H1 (cell line): ENCODE measurements at regions not wholly inside any gene's neighbourhood (a gene's known extent, or its start where the extent isn't known, plus 50 kb on each side); places are given as distances from the start of the nearest gene placed in this dataset.

Experiments
- CTCF ChIA-PET: fragments of 300-600 bp; sonication (Branson Sonifier 250); formaldehyde crosslinking; loops from one replicate; lab custom pipeline; 2021; ENCODE audit not compliant: partially characterized antibody; lab: Charles Lee
- POLR2A ChIA-PET: fragments of 300-600 bp; sonication (Branson Sonifier 250); formaldehyde crosslinking; loops from one replicate; lab custom pipeline; 2021; ENCODE audit warnings: inconsistent platforms; ENCODE audit not compliant: partially characterized antibody; lab: Charles Lee
- DNase-seq, 2 experiments: peaks; one replicate each; pipeline versions ENCODE4 v3.0.0 to v3.0.0-alpha.2; 2010 to 2022; ENCODE audit warnings: low spot score in 2 of 2, low read depth in 1 of 2, mixed read lengths in 1 of 2
- FAIRE-seq: peaks from 2 replicates; lab custom pipeline; 2011; peaks lifted over from hg19 to GRCh38; lab: Jason Lieb, UNC
- H2AFZ ChIP-seq: 2 replicates; pipeline ENCODE4 v1.8.1; 2012; ENCODE audit warnings: low read length, inconsistent platforms
- H2AK5ac ChIP-seq: 2 replicates; pipeline ENCODE4 v1.6.1; 2013; ENCODE audit warnings: low read depth, low read length
- H2BK120ac ChIP-seq: replicated peaks from 2 replicates; pipeline ENCODE3; 2013; ENCODE audit warnings: low read depth, low read length, inconsistent platforms
- H2BK12ac ChIP-seq: 2 replicates; pipeline ENCODE4 v1.6.1; 2013; ENCODE audit warnings: low read depth, low read length
- H2BK15ac ChIP-seq: 2 replicates; pipeline ENCODE4 v1.6.1; 2013; ENCODE audit warnings: low read length
- H2BK20ac ChIP-seq: 2 replicates; pipeline ENCODE4 v1.6.1; 2013; ENCODE audit warnings: low read length
- H2BK5ac ChIP-seq: 2 replicates; pipeline ENCODE4 v1.6.1; 2013; ENCODE audit warnings: low read depth, low read length
- H3K14ac ChIP-seq: 2 replicates; pipeline ENCODE4 v1.6.1; 2013; ENCODE audit warnings: inconsistent platforms; ENCODE audit not compliant: insufficient read length
- H3K18ac ChIP-seq: 2 replicates; pipeline ENCODE4 v1.6.1; 2013; ENCODE audit warnings: low read length; ENCODE audit errors: extremely low read depth
- H3K23ac ChIP-seq: 2 replicates; pipeline ENCODE4 v1.6.1; 2013; ENCODE audit warnings: inconsistent platforms; ENCODE audit not compliant: insufficient read length
- H3K23me2 ChIP-seq: 2 replicates; pipeline ENCODE4 v1.6.1; 2013; ENCODE audit warnings: low read depth, low read length
- H3K27ac ChIP-seq: 2 replicates; pipeline ENCODE4 v1.6.1; 2011; ENCODE audit warnings: low read depth, low read length, inconsistent platforms
- H3K27me3 ChIP-seq, 4 experiments: replicated peaks in 1 of 4; 1 replicate in 1 of 4; 2 replicates in 3 of 4; pipeline versions ENCODE4 v1.6.1 to v1.8.1; 2011 to 2013; ENCODE audit warnings: low read length in 3 of 4, mild to moderate bottlenecking in 3 of 4, inconsistent platforms in 2 of 4, mixed read lengths in 2 of 4, moderate library complexity in 1 of 4; ENCODE audit not compliant: control insufficient read depth in 3 of 4, insufficient read depth in 3 of 4; ENCODE audit errors: extremely low read depth in 1 of 4
- H3K36me3 ChIP-seq, 4 experiments: 2 replicates each; pipeline versions ENCODE4 v1.6.1 to v1.8.1; 2011 to 2013; ENCODE audit warnings: mild to moderate bottlenecking in 4 of 4, low read length in 3 of 4, moderate library complexity in 2 of 4, control low read depth in 1 of 4, inconsistent platforms in 1 of 4; ENCODE audit not compliant: insufficient read depth in 4 of 4, control insufficient read depth in 2 of 4
- H3K4ac ChIP-seq: replicated peaks from 2 replicates; pipeline ENCODE3; 2013; ENCODE audit warnings: low read length, low read depth, mixed read lengths, inconsistent platforms; ENCODE audit not compliant: insufficient read length
- H3K4me1 ChIP-seq, 4 experiments: replicated peaks in 1 of 4; 1 replicate in 1 of 4; 2 replicates in 3 of 4; pipeline versions ENCODE4 v1.6.1 to v1.8.1; 2011 to 2013; ENCODE audit warnings: low read length in 3 of 4, inconsistent platforms in 2 of 4, mixed read lengths in 1 of 4; ENCODE audit not compliant: insufficient read depth in 4 of 4, control insufficient read depth in 3 of 4
- H3K4me2 ChIP-seq, 2 experiments: 2 replicates each; pipeline versions ENCODE4 v1.6.1 to v1.8.1; 2011 to 2013; ENCODE audit warnings: low read depth in 2 of 2, low read length in 2 of 2, control low read depth in 1 of 2, inconsistent platforms in 1 of 2, mild to moderate bottlenecking in 1 of 2; ENCODE audit not compliant: insufficient read depth in 1 of 2
- H3K4me3 ChIP-seq, 4 experiments: fragments of 200-600, 300-600 bp in 1 of 4; sonication (generic), shearing (Covaris generic), sonication (Bioruptor Twin) in 1 of 4; 2 replicates each; pipeline versions ENCODE4 v1.5.1 to v1.8.1; 2011 to 2016; ENCODE audit warnings: low read length in 4 of 4, low read depth in 3 of 4, control low read depth in 2 of 4, inconsistent platforms in 2 of 4, mild to moderate bottlenecking in 2 of 4, mixed read lengths in 1 of 4, moderate library complexity in 1 of 4; ENCODE audit not compliant: insufficient read depth in 2 of 4; ENCODE audit errors: extremely low read depth in 1 of 4
- H3K56ac ChIP-seq: replicated peaks from 2 replicates; pipeline ENCODE3; 2013; ENCODE audit warnings: low read depth, mild to moderate bottlenecking, mixed read lengths, low read length, inconsistent platforms; ENCODE audit not compliant: insufficient read length
- H3K79me1 ChIP-seq: 2 replicates; pipeline ENCODE4 v1.6.1; 2013; ENCODE audit warnings: low read depth, low read length, control low read depth
- H3K79me2 ChIP-seq, 2 experiments: 2 replicates each; pipeline versions ENCODE4 v1.6.1 to v1.8.1; 2012 to 2013; ENCODE audit warnings: low read length in 2 of 2, mild to moderate bottlenecking in 2 of 2, inconsistent platforms in 1 of 2; ENCODE audit not compliant: insufficient read depth in 2 of 2, control insufficient read depth in 1 of 2
- H3K9ac ChIP-seq, 4 experiments: replicated peaks in 1 of 4; 1 replicate in 1 of 4; 2 replicates in 3 of 4; pipeline versions ENCODE4 v1.6.1 to v1.8.1; 2011 to 2013; ENCODE audit warnings: low read depth in 3 of 4, low read length in 3 of 4, control low read depth in 2 of 4, mild to moderate bottlenecking in 2 of 4, moderate library complexity in 2 of 4, inconsistent platforms in 1 of 4; ENCODE audit errors: extremely low read depth in 1 of 4
- H3K9me3 ChIP-seq, 2 experiments: 2 replicates each; pipeline versions ENCODE4 v1.6.1 to v1.8.1; 2012 to 2013; ENCODE audit warnings: mild to moderate bottlenecking in 2 of 2, moderate library complexity in 2 of 2, control low read depth in 1 of 2, inconsistent platforms in 1 of 2, low read depth in 1 of 2, low read length in 1 of 2, mixed read lengths in 1 of 2; ENCODE audit not compliant: insufficient read depth in 2 of 2
- H4K20me1 ChIP-seq, 2 experiments: replicated peaks in 1 of 2; 2 replicates each; pipeline versions ENCODE3 to v1.8.1; 2011 to 2013; ENCODE audit warnings: inconsistent platforms in 2 of 2, low read length in 2 of 2, mild to moderate bottlenecking in 1 of 2; ENCODE audit not compliant: insufficient read depth in 2 of 2, control insufficient read depth in 1 of 2
- H4K5ac ChIP-seq: 2 replicates; pipeline ENCODE4 v1.6.1; 2013; ENCODE audit warnings: low read length, low read depth, mixed read lengths, inconsistent platforms; ENCODE audit not compliant: insufficient read length
- H4K8ac ChIP-seq: 2 replicates; pipeline ENCODE4 v1.8.0; 2013; ENCODE audit warnings: mild to moderate bottlenecking, moderate library complexity, low read length, inconsistent platforms; ENCODE audit not compliant: insufficient read depth; ENCODE audit errors: extremely low read depth
- H4K91ac ChIP-seq: replicated peaks from 2 replicates; pipeline ENCODE3; 2013; ENCODE audit warnings: low read length, mixed read lengths, inconsistent platforms; ENCODE audit not compliant: insufficient read length
- BACH1 ChIP-seq: IDR thresholded peaks from 2 replicates; pipeline ENCODE4 v1.6.1; 2012; ENCODE audit warnings: low read length, improper control_type of control experiment
- CTBP2 ChIP-seq: IDR thresholded peaks from 2 replicates; pipeline ENCODE4 v1.7.0; 2011; ENCODE audit warnings: borderline replicate concordance, mild to moderate bottlenecking, moderate library complexity, mixed read lengths, low read length; ENCODE audit not compliant: insufficient read depth, insufficient read length
- CTCF ChIP-seq, 3 experiments: IDR thresholded peaks; 1 replicate in 2 of 3; 2 replicates in 1 of 3; pipeline versions ENCODE4 v1.5.1 to v1.6.1; 2011; ENCODE audit warnings: low read length in 3 of 3, mild to moderate bottlenecking in 3 of 3, inconsistent platforms in 2 of 3, low read depth in 1 of 3, moderate library complexity in 1 of 3; ENCODE audit not compliant: insufficient read depth in 1 of 3; ENCODE audit errors: control extremely low read depth in 1 of 3
- RXRA ChIP-seq: IDR thresholded peaks from 2 replicates; pipeline ENCODE4 v1.6.1; 2011; ENCODE audit warnings: low read depth, mild to moderate bottlenecking, low read length, moderate library complexity; ENCODE audit not compliant: insufficient read depth
- SIRT6 ChIP-seq: IDR thresholded peaks from one replicate; pipeline ENCODE4 v1.7.1; 2012; ENCODE audit warnings: low read length, inconsistent platforms
- SUZ12 ChIP-seq: fragments of 200-600 bp; sonication (generic); IDR thresholded peaks from 2 replicates; pipeline ENCODE4 v1.6.1; 2012; ENCODE audit warnings: mild to moderate bottlenecking, inconsistent platforms, low read length, moderate library complexity, mixed read lengths
- ZNF274 ChIP-seq: IDR thresholded peaks from 2 replicates; pipeline ENCODE4 v1.7.0; 2012; ENCODE audit warnings: low read length, borderline replicate concordance; ENCODE audit errors: extremely low read depth
- WGBS, 2 experiments: shearing (Covaris generic) in 1 of 2; methylation state at CpG; one replicate each; pipeline versions ENCODE4 v1.1.6 to v1.1.7; 2013 to 2015; ENCODE audit warnings: low lambda C conversion rate in 2 of 2, mixed read lengths in 2 of 2, inconsistent platforms in 1 of 2, low coverage in 1 of 2, missing lambda C conversion rate in 1 of 2; ENCODE audit not compliant: insufficient replicate concordance in 2 of 2, insufficient coverage in 1 of 2, insufficient read length in 1 of 2; ENCODE audit errors: extremely low coverage in 1 of 2, missing lambda C conversion rate in 1 of 2; 5-methylcytosine and 5-hydroxymethylcytosine counted together

GRCh38 chr1:78304761-78305160, 186.0 kb upstream of the PTGFR start:
- no peak overlapping the region for H2BK12ac ChIP-seq
- no peaks in the 10 kb centered on the region for H4K20me1 ChIP-seq
- DNase-seq: no peak
- no peak overlapping the region for H3K4me3 ChIP-seq
- H4K8ac ChIP-seq: no peak overlapping the region
- 0 out of 4 replicates have a peak, but pooled peaks cover 0 to 4% of the 10 kb centered on the region in 2 experiments for H3K9me3 ChIP-seq
- no peak overlapping the region for H3K14ac ChIP-seq
- TF ChIP-seq CTCF (IDR thresholded peaks at IDR 0.05; ENCODE audit: control extremely low read depth in 1 of 3, insufficient read depth in 1 of 3, low read depth in 1 of 3, low read length in 3 of 3) (no peak), SIRT6 (no peak), RXRA (no peak), CTBP2 (no peak), ZNF274 (no peak), SUZ12 (no peak), BACH1 (no peak)
- no peak overlapping the region for H3K27ac ChIP-seq
- no peaks in the 10 kb centered on the region for H3K79me1 ChIP-seq
- no peaks in the 10 kb centered on the region for H3K79me2 ChIP-seq
- no peak overlapping the region for H2AK5ac ChIP-seq
- no peak overlapping the region for H4K5ac ChIP-seq
- H2BK15ac ChIP-seq: no peak overlapping the region
- no peak overlapping the region for H2BK5ac ChIP-seq
- no peak overlapping the region for H3K18ac ChIP-seq
- no peak overlapping the region for H4K91ac ChIP-seq
- H3K56ac ChIP-seq: no peak overlapping the region
- H3K23ac ChIP-seq: no peak overlapping the region
- POLR2A ChIA-PET: no interaction called here
- no peak overlapping the region for H2AFZ ChIP-seq
- H3K4me2 ChIP-seq: no peak overlapping the region
- CTCF ChIA-PET: interaction anchor here (0.7 to 1.9 kb wide), 2 partner anchors 28 to 160 kb away, joined by 6 read pairs; no protein-coding TSS in a partner anchor
- H2BK20ac ChIP-seq: no peak overlapping the region
- H3K4me1 ChIP-seq: no peaks in the 10 kb centered on the region
- no peaks in the 10 kb centered on the region for H3K27me3 ChIP-seq
- no peak overlapping the region for H3K4ac ChIP-seq
- WGBS, 2 experiments: 90% methylated on average over 1 of the region's 1 CpG; no CpG with 5 or more reads in 1 of the 2 experiments
- no peak for FAIRE-seq
- no peak overlapping the region for H3K9ac ChIP-seq
- no peaks in the 10 kb centered on the region for H3K36me3 ChIP-seq
- H3K23me2 ChIP-seq: no peaks in the 10 kb centered on the region
- H2BK120ac ChIP-seq: no peak overlapping the region
